NCI-H2029 (cell line): ENCODE measurements at regions not wholly inside any gene's neighbourhood (a gene's known extent, or its start where the extent isn't known, plus 50 kb on each side); places are given as distances from the start of the nearest gene placed in this dataset.

Experiments used
- DNase-seq: peaks from one replicate; lab custom pipeline; 2025; lab: John Stamatoyannopoulos, UW

DNA sequence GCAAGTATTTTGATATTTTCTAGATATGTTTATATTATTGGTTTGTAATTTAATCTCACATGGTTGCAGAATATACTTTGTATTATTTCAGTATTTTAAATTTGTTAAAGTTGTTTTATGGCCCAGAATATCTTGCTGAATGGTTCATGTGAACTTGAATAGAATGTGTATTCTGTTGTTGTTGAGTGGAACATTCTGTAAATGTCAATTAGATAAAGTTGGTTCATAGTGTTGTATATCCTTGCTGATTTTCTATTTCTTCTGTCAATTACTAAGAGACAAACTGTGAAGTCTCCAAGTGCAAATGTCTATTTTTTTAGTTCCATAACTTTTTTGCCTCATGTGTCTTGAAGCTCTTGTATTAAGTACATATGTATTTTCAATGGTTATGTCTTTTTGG is 411.7 kb downstream of the NPIPA7 start:
- no peak for DNase-seq

- DNase-seq: no peak
These were observed 412.1 kb downstream of the NPIPA7 start for GRCh38 chr16:16791051-16791450.

DNA sequence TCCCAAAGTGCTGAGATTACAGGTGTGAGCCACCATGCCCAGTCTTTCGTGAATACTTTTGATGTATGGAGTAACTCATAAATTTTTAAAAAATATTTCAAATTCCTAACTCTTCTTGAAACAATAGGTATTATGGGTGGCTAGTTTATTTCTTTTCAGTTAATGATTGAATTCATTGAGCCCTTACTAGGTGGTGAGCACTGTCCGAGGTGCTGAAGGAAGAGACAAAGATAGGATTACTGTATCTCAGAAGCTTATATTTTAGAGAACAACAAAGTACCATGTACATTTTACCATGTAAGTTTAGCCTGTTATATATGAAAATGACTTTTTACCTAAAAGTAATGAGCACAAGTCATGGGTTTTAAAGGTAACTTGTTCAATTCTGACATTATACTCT is 418.3 kb downstream of the NPIPA7 start:
- DNase-seq: no peak

- no peak for DNase-seq
These were observed 419.6 kb downstream of the NPIPA7 start for GRCh38 chr16:16798504-16798903.

DNA sequence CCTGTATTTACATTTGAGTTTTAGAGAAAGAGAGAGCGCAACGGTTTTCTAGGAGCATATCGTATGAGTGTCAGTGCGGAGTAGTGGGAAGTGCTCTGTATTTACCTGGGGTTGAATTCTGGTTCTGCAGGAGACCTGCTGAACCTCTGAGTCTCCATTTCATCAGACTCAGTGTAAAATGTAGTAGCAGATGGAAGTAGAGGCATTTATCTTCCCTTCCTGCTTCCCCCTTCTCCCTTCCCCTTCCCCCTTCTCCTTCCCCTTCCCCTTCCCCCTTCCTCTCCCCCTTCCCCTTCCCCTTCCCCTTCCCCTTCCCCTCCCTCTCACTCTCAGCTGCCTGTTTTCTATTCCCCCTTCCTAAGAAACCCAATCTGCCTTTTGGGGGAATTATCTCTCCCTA is 426.9 kb downstream of the NPIPA7 start:
- DNase-seq: no peak

- DNase-seq: no peak
These were observed 436.7 kb downstream of the NPIPA7 start for GRCh38 chr16:16815641-16816040.

GRCh38 chr16:16817196-16817595 is 438.3 kb downstream of the NPIPA7 start:
- no peak for DNase-seq

- DNase-seq: no peak
These were observed 442.3 kb downstream of the NPIPA7 start for GRCh38 chr16:16821261-16821660.

- no peak for DNase-seq
These were observed 450.0 kb downstream of the NPIPA7 start for GRCh38 chr16:16828913-16829398.

GRCh38 chr16:16830401-16830800 is 451.5 kb downstream of the NPIPA7 start:
- no peak for DNase-seq

- no peak for DNase-seq
These were observed 452.0 kb downstream of the NPIPA7 start for GRCh38 chr16:16830973-16831372.

- no peak for DNase-seq
These were observed 454.2 kb downstream of the NPIPA7 start for GRCh38 chr16:16833165-16833564.

DNA sequence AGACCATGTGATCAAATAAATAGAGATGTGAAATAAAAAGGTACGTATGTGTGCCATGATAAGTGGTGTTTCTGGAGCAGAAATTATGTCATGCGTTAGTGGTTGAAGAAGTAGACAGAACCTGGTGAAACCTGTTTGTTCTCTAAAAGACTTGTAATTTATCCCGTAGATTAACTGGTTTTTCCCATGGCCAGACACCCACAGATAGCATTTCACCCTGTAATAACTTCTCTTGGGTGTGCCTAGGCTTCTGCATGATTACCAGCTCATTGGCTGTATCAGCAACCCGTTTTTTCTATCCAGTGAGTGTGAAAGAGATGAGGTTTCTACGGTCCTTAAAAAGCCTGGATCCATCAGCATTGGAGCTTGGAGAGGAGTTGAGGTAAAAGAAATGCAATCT is 471.3 kb downstream of the NPIPA7 start:
- no peak for DNase-seq

GRCh38 chr16:16857012-16857411 is 478.1 kb downstream of the NPIPA7 start:
- no peak for DNase-seq

DNA sequence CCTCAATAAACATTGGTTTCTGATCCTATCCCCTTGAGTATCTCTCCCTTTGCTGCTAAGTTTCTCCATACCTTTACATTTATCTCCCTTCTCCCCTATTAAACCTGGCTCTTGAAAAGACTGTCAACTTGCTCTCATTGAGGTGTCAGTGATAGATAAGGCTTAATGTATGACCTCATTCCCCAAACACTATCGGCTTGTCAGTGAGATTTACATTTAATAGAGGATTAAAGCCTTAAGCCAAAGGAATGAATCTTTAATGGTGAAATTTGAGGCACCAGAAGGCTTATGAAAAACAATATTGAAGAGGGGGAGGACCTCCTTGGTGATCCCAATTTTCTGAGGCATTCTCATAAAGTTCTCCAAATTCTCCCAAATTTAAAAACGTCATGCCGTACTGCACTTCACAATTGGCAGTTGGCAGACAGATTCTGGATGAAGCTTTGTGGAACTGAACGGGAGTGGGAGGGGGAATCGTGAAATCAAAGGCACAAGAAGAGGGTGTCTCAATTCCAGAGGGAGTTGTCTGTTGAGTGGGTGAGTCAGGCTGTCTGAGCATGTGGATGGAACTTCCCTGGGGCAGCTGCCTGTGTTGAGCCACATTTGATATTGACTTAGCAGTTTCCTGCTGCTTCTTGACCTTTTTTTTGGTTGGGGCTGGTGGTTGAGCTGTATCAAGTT is 478.8 kb downstream of the NPIPA7 start:
- peak; percentile 73 for DNase-seq

DNA sequence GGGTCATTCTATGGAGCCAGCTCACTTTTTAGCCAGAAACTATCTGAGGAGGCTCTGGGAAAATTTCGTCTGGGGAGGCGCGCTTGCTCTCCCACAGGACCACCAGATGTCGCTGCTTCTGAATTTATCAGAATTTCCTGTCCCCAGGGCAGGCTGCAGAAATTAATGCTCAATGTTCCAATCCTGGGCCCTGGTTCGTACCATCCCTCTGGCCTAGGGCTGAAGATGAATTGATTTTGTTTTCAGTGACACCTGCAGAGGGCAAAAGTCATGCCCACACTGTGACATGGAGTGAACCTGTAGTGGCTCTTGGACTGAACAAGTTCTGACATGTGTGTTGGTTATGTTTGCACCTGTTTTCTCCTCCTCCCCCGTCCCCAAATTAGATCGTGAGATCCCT is 482.6 kb downstream of the NPIPA7 start:
- DNase-seq: peak; percentile 20

GRCh38 chr16:16863672-16864071 is 484.7 kb downstream of the NPIPA7 start:
- no peak for DNase-seq

GRCh38 chr16:16864536-16864935 is 485.6 kb downstream of the NPIPA7 start:
- DNase-seq: no peak

DNA sequence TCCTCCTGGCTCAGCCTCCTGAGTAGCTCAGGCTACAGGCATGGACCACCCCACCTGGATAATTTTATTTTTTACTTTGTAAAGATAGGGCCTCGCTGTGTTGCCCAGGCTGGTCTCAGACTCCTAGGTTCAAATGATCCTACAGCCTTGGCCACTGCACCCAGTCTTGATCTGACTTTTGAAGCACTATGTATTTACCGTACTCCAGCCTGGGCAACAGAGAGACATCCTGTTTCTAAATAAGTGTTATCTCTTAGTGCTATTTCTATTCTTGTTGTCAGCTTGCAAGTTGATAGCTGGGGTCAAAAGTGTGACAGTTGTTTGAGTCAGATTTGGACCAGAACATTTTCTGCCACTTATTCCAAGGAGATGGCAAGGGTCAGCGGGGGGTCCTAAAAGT is 486.4 kb downstream of the NPIPA7 start:
- no peak for DNase-seq

DNA sequence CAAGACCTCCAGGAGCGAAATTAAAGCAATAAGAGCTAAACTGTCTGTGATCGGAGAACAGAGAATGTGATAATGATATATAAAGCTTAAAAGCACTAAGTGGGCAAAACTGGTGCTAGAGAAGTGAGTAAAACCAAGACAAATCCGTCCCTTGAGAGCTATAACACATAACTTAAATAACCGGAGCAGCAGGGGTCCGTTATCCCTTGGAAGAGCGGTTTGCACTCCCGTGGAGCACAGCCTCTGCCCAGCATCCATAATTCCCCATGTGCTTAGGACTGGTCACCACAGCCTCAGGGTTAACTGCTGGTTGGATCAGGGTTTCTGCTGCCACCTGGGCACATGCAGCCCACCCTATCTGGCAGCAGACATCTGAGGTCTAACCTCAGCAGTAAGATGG is 489.0 kb downstream of the NPIPA7 start:
- no peak for DNase-seq

- DNase-seq: no peak
These were observed 489.8 kb downstream of the NPIPA7 start for GRCh38 chr16:16868727-16869126.

DNA sequence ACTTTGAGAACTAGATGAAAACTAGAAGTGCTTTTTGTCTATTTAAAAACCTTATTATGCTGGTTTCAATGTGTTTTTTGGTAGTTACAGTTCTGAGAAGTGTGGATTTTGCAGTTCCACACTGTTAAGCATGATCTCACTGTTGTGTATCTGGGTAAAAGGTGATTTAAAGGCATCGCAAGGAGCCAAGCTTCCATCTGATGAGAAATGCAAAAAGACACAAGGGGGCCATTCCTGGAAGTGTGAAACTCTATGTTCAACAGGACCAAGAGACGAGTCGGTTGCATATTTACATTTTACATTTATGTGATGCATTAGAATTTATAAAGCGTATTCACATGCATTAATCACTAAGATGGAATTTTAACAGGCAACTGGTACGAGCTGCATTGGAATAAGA is 490.8 kb downstream of the NPIPA7 start:
- DNase-seq: no peak

- no peak for DNase-seq
These were observed 492.3 kb downstream of the NPIPA7 start for GRCh38 chr16:16871196-16871595.

DNA sequence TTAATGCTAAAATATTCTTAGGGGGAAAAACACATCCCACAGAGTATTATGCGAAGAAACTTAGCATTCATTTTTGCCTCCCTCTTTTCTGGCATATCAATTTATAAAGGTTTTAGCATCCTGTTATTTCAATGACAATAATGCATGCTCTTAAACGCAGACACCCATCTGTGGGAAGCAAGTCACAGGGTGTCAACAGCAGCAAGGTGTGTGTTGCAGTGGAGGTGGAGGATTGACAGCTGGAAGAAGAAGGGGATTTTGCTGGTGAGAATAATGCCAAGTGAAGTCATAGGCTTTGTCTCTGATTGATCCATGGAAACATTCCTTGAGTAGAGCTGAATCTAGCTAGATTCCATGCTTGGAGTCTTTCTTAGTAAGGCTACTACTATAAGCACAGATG is 498.1 kb downstream of the NPIPA7 start:
- no peak for DNase-seq
